WTC11 (cell line): ENCODE measurements at regions not wholly inside any gene's neighbourhood (a gene's known extent, or its start where the extent isn't known, plus 50 kb on each side); places are given as distances from the start of the nearest gene placed in this dataset.

Experiments
- ATAC-seq: fragments of 200-7000 bp; cut with Tn5 transposase; 2 replicates; pipeline ENCODE4 v1.10.0; 2021; ENCODE audit warnings: mild to moderate bottlenecking, moderate library complexity
- CTCF ChIA-PET: fragments of 300-600 bp; sonication (Branson Sonifier 250); formaldehyde crosslinking; loops from one replicate; lab custom pipeline; 2021; ENCODE audit warnings: antibody characterized with exemption; lab: Charles Lee
- POLR2A ChIA-PET: fragments of 350-600 bp; sonication (Branson Sonifier 250); formaldehyde crosslinking; loops from one replicate; lab custom pipeline; 2021; ENCODE audit warnings: antibody characterized with exemption; lab: Charles Lee
- DNase-seq: peaks from one replicate; pipeline ENCODE4 v3.0.0; 2021; ENCODE audit warnings: low spot score
- H3K27ac Mint-ChIP-seq: 2 replicates; pipeline ENCODE4 v1.8.0; 2021; ENCODE audit warnings: mixed read lengths
- H3K27me3 Mint-ChIP-seq: 2 replicates; pipeline ENCODE4 v1.8.0; 2021; ENCODE audit warnings: low read depth, mild to moderate bottlenecking, moderate library complexity, mixed read lengths
- H3K36me3 Mint-ChIP-seq: 2 replicates; pipeline ENCODE4 v1.8.0; 2021; ENCODE audit warnings: mixed read lengths
- H3K4me1 Mint-ChIP-seq: 2 replicates; pipeline ENCODE4 v1.8.0; 2022; ENCODE audit warnings: mixed read lengths
- H3K4me3 Mint-ChIP-seq: 2 replicates; pipeline ENCODE4 v1.8.0; 2021; ENCODE audit warnings: mild to moderate bottlenecking, moderate library complexity, mixed read lengths
- H3K9me3 Mint-ChIP-seq: 2 replicates; pipeline ENCODE4 v1.8.0; 2021; ENCODE audit warnings: mixed read lengths
- ETV6 ChIP-seq: sonication (generic); formaldehyde crosslinking; IDR thresholded peaks from 2 replicates; pipeline ENCODE4 v1.8.1; 2022; ENCODE audit warnings: mild to moderate bottlenecking, missing genetic modification reagents
- FOXK1 ChIP-seq: sonication (generic); formaldehyde crosslinking; IDR thresholded peaks from 2 replicates; pipeline ENCODE4 v1.8.0; 2022; ENCODE audit warnings: mild to moderate bottlenecking, moderate library complexity, missing genetic modification reagents
- GTF2I ChIP-seq: fragments of 250-450 bp; sonication (Bioruptor Pico); conservative IDR thresholded peaks from 2 replicates; pipeline ENCODE4 v1.4.0; 2021; ENCODE audit warnings: mild to moderate bottlenecking
- KAT7 ChIP-seq: sonication (generic); formaldehyde crosslinking; IDR thresholded peaks from 2 replicates; pipeline ENCODE4 v1.8.1; 2023; ENCODE audit warnings: missing genetic modification reagents, mild to moderate bottlenecking, borderline replicate concordance
- RELA ChIP-seq: sonication (generic); formaldehyde crosslinking; IDR thresholded peaks from 2 replicates; pipeline ENCODE4 v1.8.1; 2022; ENCODE audit warnings: missing genetic modification reagents, mild to moderate bottlenecking, borderline replicate concordance
- SP1 ChIP-seq: sonication (generic); formaldehyde crosslinking; conservative IDR thresholded peaks from 2 replicates; pipeline ENCODE4 v1.8.1; 2022; ENCODE audit warnings: missing genetic modification reagents
- TP53 ChIP-seq: sonication (generic); formaldehyde crosslinking; IDR thresholded peaks from 2 replicates; pipeline ENCODE4 v1.8.1; 2023; ENCODE audit warnings: mild to moderate bottlenecking, missing genetic modification reagents
- ZNF219 ChIP-seq: sonication (generic); formaldehyde crosslinking; IDR thresholded peaks from 2 replicates; pipeline ENCODE4 v1.8.0; 2023; ENCODE audit warnings: missing genetic modification reagents, mild to moderate bottlenecking, borderline replicate concordance
- ZNF396 ChIP-seq: fragments of 250-450 bp; sonication (Bioruptor Pico); IDR thresholded peaks from 2 replicates; pipeline ENCODE4 v1.8.0; 2021; ENCODE audit warnings: mild to moderate bottlenecking, moderate library complexity, borderline replicate concordance
- TF ChIP-seq, protein P1 (sequence below): sonication (generic); formaldehyde crosslinking; IDR thresholded peaks from 2 replicates; pipeline ENCODE4 v1.8.1; 2022; ENCODE audit warnings: missing genetic modification reagents, borderline replicate concordance
- TF ChIP-seq, protein P2 (sequence below): sonication (generic); formaldehyde crosslinking; IDR thresholded peaks from 2 replicates; pipeline ENCODE4 v1.8.1; 2023; ENCODE audit warnings: mild to moderate bottlenecking, moderate library complexity, missing genetic modification reagents
- TF ChIP-seq, protein P3 (sequence below): sonication (generic); formaldehyde crosslinking; IDR thresholded peaks from 2 replicates; pipeline ENCODE4 v1.8.0; 2023; ENCODE audit warnings: missing genetic modification reagents
- TF ChIP-seq, protein P4 (sequence below): sonication (generic); formaldehyde crosslinking; IDR thresholded peaks from 2 replicates; pipeline ENCODE4 v1.8.0; 2022; ENCODE audit warnings: mild to moderate bottlenecking, missing genetic modification reagents
- TF ChIP-seq, protein P5 (sequence below): sonication (generic); formaldehyde crosslinking; IDR thresholded peaks from 2 replicates; pipeline ENCODE4 v1.8.1; 2022; ENCODE audit warnings: mild to moderate bottlenecking, missing genetic modification reagents, moderate library complexity, borderline replicate concordance
- TF ChIP-seq, protein P6 (sequence below): sonication (generic); formaldehyde crosslinking; IDR thresholded peaks from 2 replicates; pipeline ENCODE4 v1.8.1; 2023; ENCODE audit warnings: mild to moderate bottlenecking, missing genetic modification reagents
- TF ChIP-seq, protein P7 (sequence below): sonication (generic); formaldehyde crosslinking; IDR thresholded peaks from 2 replicates; pipeline ENCODE4 v1.8.1; 2022; ENCODE audit warnings: low read depth, mild to moderate bottlenecking, moderate library complexity, missing genetic modification reagents, borderline replicate concordance

DNA sequence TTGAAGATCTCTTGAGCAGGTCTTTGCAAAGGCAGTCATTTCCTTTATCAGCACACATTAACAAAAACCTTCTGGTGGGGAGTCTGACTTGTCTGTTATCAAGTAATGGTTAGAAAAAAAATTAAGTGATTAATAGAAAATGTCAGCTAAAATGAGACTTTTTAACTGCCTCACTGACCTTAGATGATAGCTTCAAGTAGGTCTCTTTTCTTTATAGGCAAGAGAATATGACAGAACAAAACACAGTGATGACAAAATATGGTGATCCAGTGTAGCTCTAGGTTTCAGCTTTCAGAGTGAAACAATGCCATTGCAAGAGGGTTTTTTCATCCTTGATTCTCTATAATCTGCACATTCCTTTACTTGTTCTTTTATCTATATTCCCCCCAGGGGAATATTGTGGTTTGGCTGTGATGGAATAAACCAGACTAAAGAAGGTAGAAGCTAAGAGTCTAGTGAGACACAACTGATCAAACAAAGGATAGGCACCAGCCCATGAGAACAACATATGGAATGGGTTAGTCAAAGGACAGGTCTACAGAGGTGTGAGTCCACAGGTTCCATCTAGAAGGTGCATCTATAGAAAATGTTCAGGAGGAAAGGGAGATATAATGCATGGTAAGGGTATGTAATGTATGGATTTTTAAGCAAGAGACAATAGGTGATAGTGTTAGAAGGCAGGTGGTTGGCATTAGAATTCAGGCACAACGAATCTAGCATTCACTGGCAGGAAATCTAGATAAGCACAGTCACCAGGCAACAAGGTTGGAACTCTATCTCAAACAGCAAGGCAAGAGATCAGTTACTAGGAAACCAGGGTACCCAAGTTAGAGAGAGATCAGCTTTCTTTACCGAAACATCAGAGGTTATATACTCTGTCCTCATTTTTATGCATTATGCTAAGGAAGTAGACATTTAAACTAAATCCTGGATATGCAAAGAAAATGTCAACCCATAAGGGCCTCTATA, 228.9 kb upstream of the SMLR1 start:
- ChIA-PET CTCF (no interaction called here), POLR2A (interaction anchor here (1.0 kb wide), 1 partner anchor 53 kb away, joined by 3 read pairs; no protein-coding TSS in a partner anchor)
- Mint-ChIP-seq H3K4me3 (no peak overlapping the region), H3K27me3 (no peaks in the 10 kb centered on the region), H3K27ac (no peak overlapping the region), H3K9me3 (no peaks in the 10 kb centered on the region), H3K4me1 (peaks cover 12% of the 10 kb centered on the region), H3K36me3 (no peaks in the 10 kb centered on the region)
- TF ChIP-seq SP1 (CRISPR knock-in tag) (no peak), RELA (no peak), KAT7 (CRISPR knock-in tag) (no peak), FOXK1 (CRISPR knock-in tag) (no peak), TP53 (CRISPR knock-in tag) (no peak), ZNF396 (CRISPR knock-in tag) (no peak), GTF2I (CRISPR knock-in tag) (no peak), ETV6 (CRISPR knock-in tag) (no peak), ZNF219 (CRISPR knock-in tag) (no peak)
- TF ChIP-seq, protein P1, sequence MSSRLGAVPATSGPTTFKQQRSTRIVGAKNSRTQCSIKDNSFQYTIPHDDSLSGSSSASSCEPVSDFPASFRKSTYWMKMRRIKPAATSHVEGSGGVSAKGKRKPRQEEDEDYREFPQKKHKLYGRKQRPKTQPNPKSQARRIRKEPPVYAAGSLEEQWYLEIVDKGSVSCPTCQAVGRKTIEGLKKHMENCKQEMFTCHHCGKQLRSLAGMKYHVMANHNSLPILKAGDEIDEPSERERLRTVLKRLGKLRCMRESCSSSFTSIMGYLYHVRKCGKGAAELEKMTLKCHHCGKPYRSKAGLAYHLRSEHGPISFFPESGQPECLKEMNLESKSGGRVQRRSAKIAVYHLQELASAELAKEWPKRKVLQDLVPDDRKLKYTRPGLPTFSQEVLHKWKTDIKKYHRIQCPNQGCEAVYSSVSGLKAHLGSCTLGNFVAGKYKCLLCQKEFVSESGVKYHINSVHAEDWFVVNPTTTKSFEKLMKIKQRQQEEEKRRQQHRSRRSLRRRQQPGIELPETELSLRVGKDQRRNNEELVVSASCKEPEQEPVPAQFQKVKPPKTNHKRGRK, result no peak
- TF ChIP-seq, protein P2, sequence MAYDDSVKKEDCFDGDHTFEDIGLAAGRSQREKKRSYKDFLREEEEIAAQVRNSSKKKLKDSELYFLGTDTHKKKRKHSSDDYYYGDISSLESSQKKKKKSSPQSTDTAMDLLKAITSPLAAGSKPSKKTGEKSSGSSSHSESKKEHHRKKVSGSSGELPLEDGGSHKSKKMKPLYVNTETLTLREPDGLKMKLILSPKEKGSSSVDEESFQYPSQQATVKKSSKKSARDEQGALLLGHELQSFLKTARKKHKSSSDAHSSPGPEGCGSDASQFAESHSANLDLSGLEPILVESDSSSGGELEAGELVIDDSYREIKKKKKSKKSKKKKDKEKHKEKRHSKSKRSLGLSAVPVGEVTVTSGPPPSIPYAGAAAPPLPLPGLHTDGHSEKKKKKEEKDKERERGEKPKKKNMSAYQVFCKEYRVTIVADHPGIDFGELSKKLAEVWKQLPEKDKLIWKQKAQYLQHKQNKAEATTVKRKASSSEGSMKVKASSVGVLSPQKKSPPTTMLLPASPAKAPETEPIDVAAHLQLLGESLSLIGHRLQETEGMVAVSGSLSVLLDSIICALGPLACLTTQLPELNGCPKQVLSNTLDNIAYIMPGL (CRISPR knock-in tag), result no peak
- TF ChIP-seq, protein P3, sequence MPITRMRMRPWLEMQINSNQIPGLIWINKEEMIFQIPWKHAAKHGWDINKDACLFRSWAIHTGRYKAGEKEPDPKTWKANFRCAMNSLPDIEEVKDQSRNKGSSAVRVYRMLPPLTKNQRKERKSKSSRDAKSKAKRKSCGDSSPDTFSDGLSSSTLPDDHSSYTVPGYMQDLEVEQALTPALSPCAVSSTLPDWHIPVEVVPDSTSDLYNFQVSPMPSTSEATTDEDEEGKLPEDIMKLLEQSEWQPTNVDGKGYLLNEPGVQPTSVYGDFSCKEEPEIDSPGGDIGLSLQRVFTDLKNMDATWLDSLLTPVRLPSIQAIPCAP (CRISPR knock-in tag), result no peak
- TF ChIP-seq, protein P4, sequence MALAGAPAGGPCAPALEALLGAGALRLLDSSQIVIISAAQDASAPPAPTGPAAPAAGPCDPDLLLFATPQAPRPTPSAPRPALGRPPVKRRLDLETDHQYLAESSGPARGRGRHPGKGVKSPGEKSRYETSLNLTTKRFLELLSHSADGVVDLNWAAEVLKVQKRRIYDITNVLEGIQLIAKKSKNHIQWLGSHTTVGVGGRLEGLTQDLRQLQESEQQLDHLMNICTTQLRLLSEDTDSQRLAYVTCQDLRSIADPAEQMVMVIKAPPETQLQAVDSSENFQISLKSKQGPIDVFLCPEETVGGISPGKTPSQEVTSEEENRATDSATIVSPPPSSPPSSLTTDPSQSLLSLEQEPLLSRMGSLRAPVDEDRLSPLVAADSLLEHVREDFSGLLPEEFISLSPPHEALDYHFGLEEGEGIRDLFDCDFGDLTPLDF (CRISPR knock-in tag), result no peak
- TF ChIP-seq, protein P5, sequence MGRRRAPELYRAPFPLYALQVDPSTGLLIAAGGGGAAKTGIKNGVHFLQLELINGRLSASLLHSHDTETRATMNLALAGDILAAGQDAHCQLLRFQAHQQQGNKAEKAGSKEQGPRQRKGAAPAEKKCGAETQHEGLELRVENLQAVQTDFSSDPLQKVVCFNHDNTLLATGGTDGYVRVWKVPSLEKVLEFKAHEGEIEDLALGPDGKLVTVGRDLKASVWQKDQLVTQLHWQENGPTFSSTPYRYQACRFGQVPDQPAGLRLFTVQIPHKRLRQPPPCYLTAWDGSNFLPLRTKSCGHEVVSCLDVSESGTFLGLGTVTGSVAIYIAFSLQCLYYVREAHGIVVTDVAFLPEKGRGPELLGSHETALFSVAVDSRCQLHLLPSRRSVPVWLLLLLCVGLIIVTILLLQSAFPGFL (CRISPR knock-in tag), result no peak
- TF ChIP-seq, protein P6, sequence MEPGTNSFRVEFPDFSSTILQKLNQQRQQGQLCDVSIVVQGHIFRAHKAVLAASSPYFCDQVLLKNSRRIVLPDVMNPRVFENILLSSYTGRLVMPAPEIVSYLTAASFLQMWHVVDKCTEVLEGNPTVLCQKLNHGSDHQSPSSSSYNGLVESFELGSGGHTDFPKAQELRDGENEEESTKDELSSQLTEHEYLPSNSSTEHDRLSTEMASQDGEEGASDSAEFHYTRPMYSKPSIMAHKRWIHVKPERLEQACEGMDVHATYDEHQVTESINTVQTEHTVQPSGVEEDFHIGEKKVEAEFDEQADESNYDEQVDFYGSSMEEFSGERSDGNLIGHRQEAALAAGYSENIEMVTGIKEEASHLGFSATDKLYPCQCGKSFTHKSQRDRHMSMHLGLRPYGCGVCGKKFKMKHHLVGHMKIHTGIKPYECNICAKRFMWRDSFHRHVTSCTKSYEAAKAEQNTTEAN (CRISPR knock-in tag), result no peak
- TF ChIP-seq, protein P7, sequence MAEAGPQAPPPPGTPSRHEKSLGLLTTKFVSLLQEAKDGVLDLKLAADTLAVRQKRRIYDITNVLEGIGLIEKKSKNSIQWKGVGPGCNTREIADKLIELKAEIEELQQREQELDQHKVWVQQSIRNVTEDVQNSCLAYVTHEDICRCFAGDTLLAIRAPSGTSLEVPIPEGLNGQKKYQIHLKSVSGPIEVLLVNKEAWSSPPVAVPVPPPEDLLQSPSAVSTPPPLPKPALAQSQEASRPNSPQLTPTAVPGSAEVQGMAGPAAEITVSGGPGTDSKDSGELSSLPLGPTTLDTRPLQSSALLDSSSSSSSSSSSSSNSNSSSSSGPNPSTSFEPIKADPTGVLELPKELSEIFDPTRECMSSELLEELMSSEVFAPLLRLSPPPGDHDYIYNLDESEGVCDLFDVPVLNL (CRISPR knock-in tag), result no peak
- DNase-seq (no peak), ATAC-seq (no peak)
